Psoas muscle (tissue), 7 donors: ENCODE measurements at regions not wholly inside any gene's neighbourhood (a gene's known extent, or its start where the extent isn't known, plus 50 kb on each side); places are given as distances from the start of the nearest gene placed in this dataset.

ENCODE experiments used
- ATAC-seq, 4 donors: fragments of 200-7000 bp; cut with Tn5 transposase; one replicate each; pipeline ENCODE4 v1.9.1; 2020; ENCODE audit warnings: moderate library complexity in 3 of 4, mild to moderate bottlenecking in 2 of 4
- DNase-seq, 2 donors: peaks; one replicate each; pipeline ENCODE4 v3.0.0-alpha.2; 2020
- H3K27ac ChIP-seq: fragments of 200-600 bp; one replicate; pipeline ENCODE4 v1.8.0; 2022
- H3K27me3 ChIP-seq, 3 donors: fragments of 200-600 bp in 1 of 3; one replicate each; pipeline versions ENCODE4 v1.6.1 to v1.8.0; 2013 to 2022; ENCODE audit warnings: low read length in 2 of 3, mild to moderate bottlenecking in 2 of 3, moderate library complexity in 1 of 3; ENCODE audit not compliant: insufficient read depth in 3 of 3
- H3K36me3 ChIP-seq, 2 donors: fragments of 200-600 bp in 1 of 2; one replicate each; pipeline versions ENCODE4 v1.6.1 to v1.8.0; 2013 to 2022; ENCODE audit warnings: low read depth in 1 of 2, mild to moderate bottlenecking in 1 of 2, moderate library complexity in 1 of 2; ENCODE audit not compliant: insufficient read depth in 1 of 2
- H3K4me1 ChIP-seq: fragments of 200-600 bp; one replicate; pipeline ENCODE4 v1.8.0; 2022
- H3K4me3 ChIP-seq: fragments of 200-600 bp; one replicate; pipeline ENCODE4 v1.8.0; 2022; ENCODE audit warnings: mild to moderate bottlenecking
- H3K9me3 ChIP-seq: fragments of 200-600 bp; one replicate; pipeline ENCODE4 v1.8.0; 2022
- whole genome bisulfite sequencing, 3 donors: extraction: QIAGEN DNeasy Blood & Tissue Kit; methylation state at CpG; one replicate each; pipeline versions ENCODE4 v1.1.6 to v1.1.7; 2013; 5-methylcytosine and 5-hydroxymethylcytosine counted together
- intact Hi-C, 2 donors: fragments of 100-400 bp; cut with DNase I; formaldehyde crosslinking; loops; one replicate each; pipeline versions ENCODE4 v1.11.0 to v1.14.2; 2022
- TF ChIP-seq, protein P1 (sequence below): fragments of 200-600 bp; IDR thresholded peaks from one replicate; pipeline ENCODE4 v1.8.0; 2022; ENCODE audit warnings: antibody characterized with exemption
- donor health status: healthy with polysubstance abuse.
- donor health status: DM: no; HTN: no; CAD: no; lungs with moderate emphysema.
- donor health status: Bipolar disorder and iron deficiency.
- donor health status: healthy.
- donor health status: DM: yes; HTN: yes; CAD: no.
- donor health status: DM: no; HTN: no; CAD: no.
- donor health status: DM: yes; HTN: yes; CAD: no.

DNA sequence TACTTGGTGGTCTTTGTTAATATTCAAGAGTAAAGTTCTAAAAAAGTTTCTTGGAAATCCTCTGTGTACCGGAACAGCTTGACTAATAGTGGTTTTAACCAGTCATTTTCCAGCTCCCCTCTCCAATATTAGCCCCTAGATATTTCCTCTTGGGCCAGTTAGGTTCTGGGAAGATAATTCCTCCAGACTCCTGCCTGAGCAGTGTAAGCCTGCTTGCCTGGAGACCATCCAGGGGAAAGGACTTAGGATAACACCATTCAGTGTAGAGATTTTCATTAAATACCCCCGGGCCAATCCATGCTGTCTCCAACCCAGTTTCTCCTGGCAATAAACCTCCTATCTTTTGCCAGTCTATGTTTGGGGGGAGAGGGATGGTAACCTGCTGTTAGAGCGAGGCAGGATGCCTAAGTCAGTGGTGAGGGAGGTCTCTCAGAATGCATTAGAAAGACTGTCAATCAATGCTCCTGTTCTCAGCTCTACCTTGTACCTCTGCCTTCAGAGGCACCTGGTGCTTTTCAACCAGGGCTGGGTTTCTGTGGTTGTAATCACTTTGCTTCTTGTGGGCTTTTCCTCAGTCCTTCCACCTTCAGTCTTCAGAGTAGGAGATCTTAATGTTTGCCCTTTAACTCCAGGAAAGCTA is 186.4 kb downstream of the RNF152 start:
- intact Hi-C loops = no loop called here
- TF ChIP-seq, protein P1, sequence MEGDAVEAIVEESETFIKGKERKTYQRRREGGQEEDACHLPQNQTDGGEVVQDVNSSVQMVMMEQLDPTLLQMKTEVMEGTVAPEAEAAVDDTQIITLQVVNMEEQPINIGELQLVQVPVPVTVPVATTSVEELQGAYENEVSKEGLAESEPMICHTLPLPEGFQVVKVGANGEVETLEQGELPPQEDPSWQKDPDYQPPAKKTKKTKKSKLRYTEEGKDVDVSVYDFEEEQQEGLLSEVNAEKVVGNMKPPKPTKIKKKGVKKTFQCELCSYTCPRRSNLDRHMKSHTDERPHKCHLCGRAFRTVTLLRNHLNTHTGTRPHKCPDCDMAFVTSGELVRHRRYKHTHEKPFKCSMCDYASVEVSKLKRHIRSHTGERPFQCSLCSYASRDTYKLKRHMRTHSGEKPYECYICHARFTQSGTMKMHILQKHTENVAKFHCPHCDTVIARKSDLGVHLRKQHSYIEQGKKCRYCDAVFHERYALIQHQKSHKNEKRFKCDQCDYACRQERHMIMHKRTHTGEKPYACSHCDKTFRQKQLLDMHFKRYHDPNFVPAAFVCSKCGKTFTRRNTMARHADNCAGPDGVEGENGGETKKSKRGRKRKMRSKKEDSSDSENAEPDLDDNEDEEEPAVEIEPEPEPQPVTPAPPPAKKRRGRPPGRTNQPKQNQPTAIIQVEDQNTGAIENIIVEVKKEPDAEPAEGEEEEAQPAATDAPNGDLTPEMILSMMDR = no peak
- WGBS, 3 donors = 29 to 48% (median 33%) methylated on average over 3 of the region's 3 CpGs

DNA sequence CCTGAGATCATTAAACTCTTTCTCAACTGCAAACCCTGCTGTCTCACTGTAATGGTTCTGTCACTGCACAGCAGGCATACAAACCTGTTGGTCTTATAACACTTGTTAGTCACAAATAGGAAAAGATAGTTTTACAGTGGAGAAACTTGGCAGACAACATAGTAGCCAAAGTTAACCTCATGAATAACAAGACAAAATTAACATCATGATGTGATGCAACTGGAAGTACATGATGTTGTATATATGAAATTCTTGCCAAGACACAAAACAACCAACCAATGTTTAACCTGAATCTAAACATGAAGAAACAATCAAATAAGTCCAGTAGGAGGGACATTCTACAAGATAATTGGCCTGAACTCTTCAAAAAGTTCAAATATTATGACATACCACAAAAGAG is 189.3 kb downstream of the RNF152 start:
- no peak overlapping the region for H3K4me3 ChIP-seq
- no peaks in the 10 kb centered on the region for H3K4me1 ChIP-seq
- TF ChIP-seq, protein P1 = no peak
- DNase-seq (no peak), ATAC-seq (no peak)
- H3K27ac ChIP-seq = no peak overlapping the region
- intact Hi-C loops = no loop called here
- no peaks in the 10 kb centered on the region for H3K27me3 ChIP-seq
- H3K9me3 ChIP-seq = no peaks in the 10 kb centered on the region
- H3K36me3 ChIP-seq = no peaks in the 10 kb centered on the region

More for the DNA sequence above, 186.4 kb downstream of the RNF152 start:
- Histone ChIP-seq H3K27me3 (no peaks in the 10 kb centered on the region), H3K4me3 (no peak overlapping the region), H3K4me1 (no peaks in the 10 kb centered on the region), H3K27ac (no peak overlapping the region), H3K9me3 (no peaks in the 10 kb centered on the region), H3K36me3 (no peaks in the 10 kb centered on the region)
- DNase-seq = no peak
- ATAC-seq = no peak

DNA sequence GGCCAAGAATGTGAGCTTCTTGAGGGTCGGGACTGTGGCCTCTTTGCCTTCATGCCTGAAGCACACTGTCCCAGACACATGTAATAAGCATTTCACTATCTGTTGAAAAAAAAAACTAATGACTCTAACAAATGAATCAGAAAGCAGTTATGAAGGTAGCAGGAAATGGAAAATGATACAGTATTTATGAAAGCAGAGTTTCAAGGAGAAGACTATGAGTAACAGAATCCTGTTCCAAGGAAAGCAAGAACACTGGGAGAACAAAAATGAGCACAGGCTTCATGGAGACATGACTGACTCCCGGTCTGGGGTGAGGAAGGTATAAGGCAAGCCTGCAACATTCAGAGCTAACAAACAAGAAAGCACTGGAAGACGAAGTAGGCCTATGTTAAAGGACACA is 190.8 kb downstream of the RNF152 start:
- DNase-seq (no peak), ATAC-seq (no peak)
- H3K4me3 ChIP-seq = no peak overlapping the region
- no peak overlapping the region for H3K27ac ChIP-seq
- intact Hi-C loops = no loop called here
- no peaks in the 10 kb centered on the region for H3K27me3 ChIP-seq
- no peaks in the 10 kb centered on the region for H3K9me3 ChIP-seq
- WGBS, 3 donors = 65 to 87% (median 75%) methylated on average over 3 of the region's 3 CpGs
- TF ChIP-seq, protein P1 = no peak
- no peaks in the 10 kb centered on the region for H3K36me3 ChIP-seq
- no peaks in the 10 kb centered on the region for H3K4me1 ChIP-seq

- Histone ChIP-seq H3K27me3 (no peaks in the 10 kb centered on the region), H3K4me1 (no peaks in the 10 kb centered on the region), H3K27ac (no peak overlapping the region), H3K4me3 (no peak overlapping the region), H3K36me3 (no peaks in the 10 kb centered on the region), H3K9me3 (no peaks in the 10 kb centered on the region)
- intact Hi-C loops = no loop called here
- ATAC-seq (no peak), DNase-seq (no peak)
- TF ChIP-seq, protein P1 = no peak
- 80 to 91% (median 89%) methylated on average over 5 of the region's 5 CpGs for WGBS, 3 donors
These were observed 193.3 kb downstream of the RNF152 start for GRCh38 chr18:61699397-61700110.
